COLO668 (cell line): ENCODE measurements at regions not wholly inside any gene's neighbourhood (a gene's known extent, or its start where the extent isn't known, plus 50 kb on each side); places are given as distances from the start of the nearest gene placed in this dataset.
A peak's percentile ranks its signal among the peaks of the same experiment; 100 is the strongest.
"Not testable (repeated sequence)": the region's sequence is repeated elsewhere in the genome, so short reads cannot be mapped to it uniquely, and the experiment has no call there.

Experiments
- DNase-seq: peaks from one replicate; lab custom pipeline; 2025; ENCODE audit not compliant: unreplicated experiment; lab: John Stamatoyannopoulos, UW

GRCh38 chr14:104303705-104304425 is 165.5 kb downstream of the KIF26A start:
- no peak for DNase-seq

DNA sequence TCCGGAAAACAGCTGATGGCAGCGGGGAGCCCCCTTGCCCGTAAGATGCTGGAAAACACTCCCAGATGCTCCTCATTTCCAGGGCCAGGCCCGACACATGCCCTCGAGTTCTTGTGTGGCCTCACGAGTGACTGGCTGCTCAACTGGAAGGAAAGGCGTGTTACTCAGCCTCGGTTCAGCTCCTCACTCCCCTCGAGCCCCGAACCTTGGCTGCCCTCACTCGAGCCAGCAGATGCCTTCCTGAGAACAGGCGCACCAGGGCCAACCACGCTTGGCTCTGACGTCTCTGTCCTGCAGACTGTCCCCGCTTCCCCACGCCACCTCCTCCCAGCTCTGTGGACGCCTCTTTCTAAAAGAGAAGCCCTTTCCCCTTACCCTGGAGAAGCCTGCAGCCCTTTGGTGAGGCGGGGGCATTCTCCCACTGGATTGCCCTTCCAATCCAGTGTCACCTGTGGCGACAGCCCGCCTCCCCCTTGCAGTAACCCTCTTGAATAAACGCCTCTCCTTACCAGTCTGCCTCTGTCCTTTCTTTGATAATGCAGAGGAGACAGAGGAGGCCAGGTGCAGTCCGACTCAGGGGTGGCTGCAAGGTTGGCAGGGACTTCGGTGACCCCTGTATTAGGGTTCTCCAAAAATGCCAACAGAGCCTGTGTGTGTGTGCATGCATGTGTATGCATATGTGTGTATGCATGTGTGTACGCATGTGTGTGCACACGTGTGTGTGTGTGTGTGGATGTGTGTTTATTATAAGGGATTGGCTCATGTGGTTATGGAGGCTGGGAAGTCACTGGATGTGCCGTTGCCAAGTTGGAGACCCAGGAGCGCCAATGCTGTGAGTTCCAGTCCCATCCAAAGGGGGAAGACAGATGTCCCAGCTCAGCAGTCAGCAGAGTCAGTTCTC is 166.3 kb downstream of the KIF26A start:
- no peak for DNase-seq

- no peak for DNase-seq
Measured at GRCh38 chr14:104305511-104306449, 167.4 kb downstream of the KIF26A start.

DNA sequence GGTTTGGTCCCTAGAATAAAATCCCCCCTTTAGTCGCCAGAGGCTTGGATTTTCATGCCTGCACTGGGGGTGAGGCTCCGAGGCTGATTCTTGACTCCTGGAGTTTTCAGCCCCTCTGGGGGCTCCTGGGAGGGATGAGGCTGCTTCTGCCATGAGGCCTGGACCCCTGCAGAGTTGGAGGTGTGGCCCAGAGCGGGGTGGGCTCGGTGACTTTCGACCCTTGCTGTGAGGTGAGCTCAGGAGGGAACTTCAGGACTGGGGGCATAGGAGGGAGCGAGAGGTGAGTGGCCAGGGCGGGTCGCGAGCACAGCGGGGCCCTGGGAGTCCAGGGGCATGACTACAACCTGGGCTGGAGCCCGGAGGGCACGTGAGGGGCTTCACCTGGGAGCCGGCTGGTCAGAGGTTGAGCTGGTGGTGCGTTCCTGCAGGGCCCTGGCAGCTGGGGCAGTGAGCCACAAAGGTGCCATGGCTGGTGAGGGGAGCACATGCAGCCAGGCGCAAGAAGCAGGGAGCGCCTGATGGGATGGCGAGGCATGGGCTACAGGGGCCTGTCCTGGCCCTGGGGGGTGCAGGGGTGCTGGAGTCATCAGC is 168.2 kb downstream of the KIF26A start:
- DNase-seq = no peak

GRCh38 chr14:104307246-104307626 is 168.8 kb downstream of the KIF26A start:
- no peak for DNase-seq

DNA sequence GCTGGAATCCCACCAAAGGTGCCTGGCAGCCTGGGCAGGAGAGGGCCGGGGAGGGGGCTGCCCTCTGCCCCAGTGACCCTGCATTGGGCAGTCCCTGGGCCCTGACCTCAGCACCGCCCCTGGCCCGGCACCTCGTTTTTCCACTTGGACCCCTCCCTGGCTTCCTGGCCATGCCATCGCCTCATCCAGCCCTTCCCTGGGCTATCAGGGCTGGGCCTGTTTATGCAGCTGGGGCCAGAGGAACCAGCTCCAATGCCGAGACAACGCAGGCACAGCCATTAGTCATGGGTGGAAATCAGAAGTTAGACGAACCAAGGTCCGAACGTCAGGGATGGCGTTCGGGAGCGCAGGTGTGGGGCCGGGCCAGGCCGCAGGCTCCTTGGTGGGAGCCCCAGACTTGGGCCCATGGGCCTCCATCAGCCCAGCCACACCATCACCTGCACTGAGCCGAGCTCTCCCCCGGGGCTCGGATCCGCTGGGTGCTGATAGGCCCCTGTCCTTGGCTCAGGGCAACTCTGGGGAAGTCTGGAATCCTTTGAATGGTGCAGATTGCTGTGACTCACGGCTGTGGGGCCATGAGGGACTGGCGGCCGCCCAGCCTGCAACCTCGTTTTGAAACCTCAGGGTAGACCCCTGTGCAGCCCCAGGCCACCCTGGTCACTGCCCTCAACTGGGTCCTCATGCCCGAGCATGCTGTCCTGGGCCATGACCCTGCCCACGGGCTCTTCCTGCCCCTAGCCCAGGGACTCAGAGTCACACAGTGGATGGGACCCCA is 169.4 kb downstream of the KIF26A start:
- no peak for DNase-seq

DNA sequence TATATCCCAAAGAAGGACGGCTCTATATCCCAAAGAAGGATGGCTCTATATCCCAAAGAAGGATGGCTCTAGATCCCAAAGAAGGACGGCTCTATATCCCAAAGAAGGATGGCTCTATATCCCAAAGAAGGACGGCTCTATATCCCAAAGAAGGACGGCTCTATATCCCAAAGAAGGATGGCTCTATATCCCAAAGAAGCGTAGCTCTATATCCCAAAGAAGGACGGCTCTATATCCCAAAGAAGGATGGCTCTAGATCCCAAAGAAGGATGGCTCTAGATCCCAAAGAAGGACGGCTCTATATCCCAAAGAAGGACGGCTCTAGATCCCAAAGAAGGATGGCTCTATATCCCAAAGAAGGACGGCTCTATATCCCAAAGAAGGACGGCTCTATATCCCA is 170.1 kb downstream of the KIF26A start:
- DNase-seq = not testable (repeated sequence)

DNA sequence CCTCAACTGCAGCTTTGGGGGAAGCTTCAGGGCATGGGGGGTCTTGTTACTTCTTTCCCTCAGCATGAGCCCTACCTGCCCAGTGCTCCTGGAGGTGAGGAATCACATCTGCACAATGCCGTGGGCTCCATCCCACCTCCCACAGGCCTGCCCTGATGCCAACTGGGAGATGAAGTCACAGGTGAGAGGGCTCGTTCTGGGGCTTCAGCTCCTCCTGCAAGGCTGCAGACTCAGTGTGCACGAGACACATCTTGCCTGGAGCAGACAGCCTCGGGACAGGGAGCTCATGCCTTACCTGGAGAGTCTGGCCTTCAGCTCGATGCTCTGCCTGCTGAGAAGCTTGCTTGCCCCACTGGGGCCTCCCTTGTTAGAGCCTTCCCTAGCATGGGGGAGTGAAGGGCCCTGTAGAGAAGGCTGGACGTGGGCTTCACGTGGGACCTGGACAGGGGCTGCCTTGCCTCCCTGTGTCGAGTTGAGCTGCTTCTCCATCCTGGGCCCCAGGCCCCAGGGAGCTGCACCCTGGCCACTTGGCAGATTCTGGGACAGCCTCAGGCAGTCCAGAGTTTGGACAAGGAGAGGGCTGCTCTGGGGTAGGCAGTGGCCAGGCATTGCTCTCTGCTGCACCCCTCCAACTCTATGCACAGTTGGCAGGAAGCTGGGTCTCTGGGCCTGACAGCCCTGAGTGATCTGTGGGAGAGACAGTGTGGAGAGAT is 171.4 kb downstream of the KIF26A start:
- DNase-seq = no peak

DNA sequence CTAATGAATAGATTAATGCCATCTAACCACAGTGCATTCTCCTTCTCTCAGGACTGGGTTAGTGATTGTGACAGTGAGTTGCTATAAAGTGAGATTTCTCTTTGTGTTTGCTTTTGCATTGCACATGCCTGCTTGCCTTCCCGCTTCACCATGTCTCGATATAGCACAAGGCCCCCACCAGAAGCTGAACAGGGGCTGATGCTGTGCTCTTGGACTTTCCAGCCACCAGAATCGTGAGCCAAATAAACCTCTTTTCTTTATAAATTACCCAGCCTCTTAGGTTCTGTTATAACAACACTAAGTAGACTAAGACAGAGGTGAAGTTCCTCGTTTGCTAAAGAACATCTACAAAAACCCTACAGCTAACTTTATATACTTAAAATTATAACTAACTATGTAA is 173.0 kb downstream of the KIF26A start:
- DNase-seq = no peak

- no peak for DNase-seq
Measured at GRCh38 chr14:104313674-104314073, 175.3 kb downstream of the KIF26A start.

- DNase-seq = no peak
Measured at GRCh38 chr14:104314251-104314941, 176.0 kb downstream of the KIF26A start.

DNA sequence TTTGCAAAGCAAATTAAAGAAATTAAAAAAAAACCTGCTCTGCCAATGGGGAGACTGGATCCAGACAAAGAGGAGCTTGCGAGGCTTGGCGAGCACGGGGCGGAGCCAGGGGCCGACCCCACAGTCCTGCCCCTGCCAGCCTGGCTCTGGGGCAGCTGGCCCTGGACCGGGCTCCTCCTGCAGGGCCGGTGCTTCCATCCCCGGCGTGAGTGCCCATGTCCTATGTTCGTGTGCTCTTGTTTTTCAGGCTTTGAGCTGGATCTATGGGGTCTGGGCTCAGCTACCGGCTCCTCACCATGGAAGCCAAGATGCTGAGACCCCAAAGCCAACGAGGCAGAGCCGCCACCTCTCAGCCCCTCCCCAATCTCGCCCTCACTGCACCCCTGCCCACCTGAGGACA is 176.8 kb downstream of the KIF26A start:
- no peak for DNase-seq

DNA sequence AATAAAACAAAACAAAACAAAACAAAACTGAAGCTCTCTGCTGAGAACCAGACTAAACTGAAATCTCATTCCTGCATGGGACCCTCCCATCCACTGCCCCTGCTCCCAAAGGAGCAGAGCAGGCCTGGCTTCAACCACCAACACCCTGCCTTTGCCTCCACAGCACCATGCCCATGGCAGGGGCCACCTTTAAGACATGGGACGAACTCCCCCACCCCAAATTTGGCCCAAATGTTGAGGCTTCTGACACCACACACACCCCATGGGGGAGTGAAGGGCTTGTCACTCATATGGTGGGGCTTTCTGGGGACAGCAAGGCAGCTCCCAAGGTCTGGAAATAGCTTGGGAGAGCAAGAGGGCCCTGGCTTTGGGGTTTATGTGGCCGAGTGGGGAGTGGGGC is 177.2 kb downstream of the KIF26A start:
- no peak for DNase-seq

GRCh38 chr14:104316121-104316722 is 177.8 kb downstream of the KIF26A start:
- DNase-seq = peak; percentile 80

GRCh38 chr14:104316723-104317491 is 178.5 kb downstream of the KIF26A start:
- DNase-seq = no peak

GRCh38 chr14:104317492-104317805 is 179.1 kb downstream of the KIF26A start:
- DNase-seq = no peak

DNA sequence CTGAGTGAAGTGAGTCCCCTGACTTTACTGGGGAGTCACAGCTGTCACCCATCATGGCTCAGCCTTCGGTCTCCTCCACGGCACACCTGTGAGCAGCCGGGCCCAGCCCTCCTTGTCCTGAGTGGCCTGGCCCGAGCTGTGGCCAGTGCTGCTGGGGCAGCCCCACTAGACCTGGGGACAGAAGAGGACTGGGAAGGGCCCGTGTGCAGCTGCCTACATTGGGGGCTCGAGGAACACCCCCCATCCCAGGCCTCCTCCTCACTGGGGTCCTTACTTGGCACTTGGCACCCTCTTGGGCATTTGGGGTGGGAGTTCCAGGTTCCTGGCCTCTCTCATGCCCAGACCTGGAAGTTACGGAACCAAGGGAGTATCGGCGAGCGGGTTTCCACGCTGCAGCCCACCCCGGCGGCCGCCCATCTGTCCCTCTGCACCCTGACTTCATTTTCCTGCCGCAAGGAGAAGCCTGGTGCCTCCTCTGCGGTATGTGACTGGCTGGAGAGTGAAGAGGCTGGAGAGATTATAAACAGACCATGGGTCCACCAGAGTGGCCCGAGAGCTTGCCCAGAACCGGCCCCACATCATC is 179.7 kb downstream of the KIF26A start:
- no peak for DNase-seq
